ENCODE measurements at regions not wholly inside any gene's neighbourhood (a gene's known extent, or its start where the extent isn't known, plus 50 kb on each side); places are given as distances from the start of the nearest gene placed in this dataset.

DNA sequence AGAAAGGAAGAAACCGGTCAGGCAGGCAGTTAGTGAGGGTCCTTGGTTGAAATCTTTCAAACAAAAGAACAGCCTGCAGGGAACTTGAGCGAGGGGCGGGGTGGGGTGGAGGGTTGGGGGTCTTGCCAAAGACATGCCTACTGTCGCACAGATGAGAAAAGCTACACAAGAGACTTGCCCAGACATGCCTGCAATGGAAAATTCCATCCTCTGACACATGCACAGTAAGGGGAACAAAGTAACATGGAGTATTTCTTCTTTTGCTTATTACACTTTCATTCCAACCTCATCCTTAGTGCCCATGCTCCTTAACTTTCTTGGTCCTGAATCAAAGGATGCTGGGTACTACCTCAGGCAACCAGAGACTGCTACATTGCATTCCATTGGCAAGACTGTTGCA lies 1491.2 kb downstream of the STIM2 start:
- DNase-seq, result no peak

- no peak for DNase-seq
Measured at GRCh38 chr4:28354880-28355656, 1494.4 kb downstream of the STIM2 start.

GRCh38 chr4:28357990-28358389 lies 1497.3 kb downstream of the STIM2 start:
- no peak for DNase-seq

DNA sequence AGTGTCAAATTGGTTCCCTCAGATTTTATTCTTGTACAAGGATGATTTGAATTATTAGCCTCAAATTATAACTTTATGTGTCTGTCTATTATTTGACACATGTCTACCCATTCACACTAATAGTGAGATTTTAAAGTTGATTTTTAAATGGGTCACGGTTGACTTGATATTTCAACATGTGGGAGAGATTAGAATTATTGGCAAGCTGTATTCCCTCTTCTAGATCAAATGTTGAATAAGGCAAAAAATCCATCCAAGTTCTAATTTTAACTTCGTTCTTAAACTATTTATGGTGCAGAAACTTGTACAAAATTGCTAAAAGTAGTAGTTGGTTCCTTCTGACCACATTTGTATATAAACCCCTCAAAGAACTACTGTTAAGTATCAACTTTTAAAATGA lies 1498.0 kb downstream of the STIM2 start:
- DNase-seq, result no peak

- DNase-seq, result no peak
Measured at GRCh38 chr4:28360681-28361080, 1500.0 kb downstream of the STIM2 start.

GRCh38 chr4:28362169-28362568 lies 1501.5 kb downstream of the STIM2 start:
- no peak for DNase-seq

DNA sequence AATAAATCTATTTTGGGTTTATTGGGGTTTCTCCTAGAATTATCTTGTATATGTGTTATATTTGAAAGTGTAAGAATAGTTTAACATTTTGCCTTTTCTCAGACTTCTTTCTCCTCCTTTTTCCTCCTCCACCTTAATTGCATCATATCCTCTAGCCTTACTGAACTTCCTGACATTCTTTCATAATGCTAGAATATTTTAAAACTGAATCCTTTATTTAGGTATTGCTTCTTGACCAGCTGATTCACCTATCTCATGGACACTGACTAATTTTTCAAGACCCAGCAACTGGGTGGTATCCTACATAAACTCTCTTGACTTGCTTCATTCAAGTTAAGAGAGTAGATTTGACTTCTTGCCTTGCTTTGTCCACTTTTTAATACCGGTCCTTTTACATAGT lies 1508.9 kb downstream of the STIM2 start:
- DNase-seq, result no peak

- DNase-seq, result no peak
Measured at GRCh38 chr4:28373191-28373590, 1512.5 kb downstream of the STIM2 start.

GRCh38 chr4:28373601-28374000 lies 1513.0 kb downstream of the STIM2 start:
- no peak for DNase-seq

GRCh38 chr4:28378109-28378830 lies 1517.6 kb downstream of the STIM2 start:
- no peak for DNase-seq

GRCh38 chr4:28385801-28386200 lies 1525.2 kb downstream of the STIM2 start:
- DNase-seq, result no peak

GRCh38 chr4:28386776-28387175 lies 1526.1 kb downstream of the STIM2 start:
- DNase-seq, result no peak

- DNase-seq, result no peak
Measured at GRCh38 chr4:28388471-28388870, 1527.8 kb downstream of the STIM2 start.

DNA sequence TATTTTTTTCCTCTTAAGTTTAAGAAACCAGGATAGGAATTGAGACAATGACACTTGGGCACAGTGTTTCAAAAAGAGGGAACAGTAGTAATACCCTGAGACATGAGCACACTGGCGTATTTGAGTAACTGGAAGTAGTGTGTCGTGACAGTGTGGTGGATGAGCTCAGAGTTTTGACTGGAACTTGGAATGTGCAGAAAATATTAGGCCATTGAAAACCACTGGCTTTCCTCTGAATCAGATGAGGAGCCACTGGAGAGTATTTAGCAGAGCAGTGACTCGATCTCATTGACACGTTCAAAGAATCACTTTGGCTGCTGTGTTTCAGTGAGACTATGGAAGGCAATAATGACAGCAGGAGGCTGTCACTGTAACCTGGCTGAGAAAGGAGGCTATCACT lies 1531.2 kb downstream of the STIM2 start:
- no peak for DNase-seq

GRCh38 chr4:28402751-28403150 lies 1542.1 kb downstream of the STIM2 start:
- no peak for DNase-seq

- DNase-seq, result no peak
Measured at GRCh38 chr4:28421221-28421620, 1560.6 kb downstream of the STIM2 start.

DNA sequence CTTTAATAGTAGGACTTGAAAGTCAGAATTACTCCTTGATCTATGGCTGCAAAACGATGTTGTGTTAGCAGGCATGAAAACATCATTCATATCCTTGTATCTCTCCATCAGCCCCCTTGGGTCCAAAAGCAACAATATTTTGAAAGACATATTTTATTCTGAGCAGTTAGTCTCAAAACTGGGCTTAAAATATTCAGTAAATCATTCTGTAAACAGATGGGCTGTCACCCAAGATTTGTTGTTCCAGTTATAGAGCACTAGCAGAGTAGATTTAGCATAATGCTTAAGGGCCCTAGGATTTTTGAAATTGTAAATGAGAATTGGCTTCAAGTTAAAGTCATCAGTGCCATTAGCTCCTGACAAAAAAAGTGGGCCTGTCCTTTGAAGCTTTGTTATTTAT lies 1565.6 kb downstream of the STIM2 start:
- DNase-seq, result no peak

- DNase-seq, result no peak
Measured at GRCh38 chr4:28427306-28428085, 1566.9 kb downstream of the STIM2 start.

DNA sequence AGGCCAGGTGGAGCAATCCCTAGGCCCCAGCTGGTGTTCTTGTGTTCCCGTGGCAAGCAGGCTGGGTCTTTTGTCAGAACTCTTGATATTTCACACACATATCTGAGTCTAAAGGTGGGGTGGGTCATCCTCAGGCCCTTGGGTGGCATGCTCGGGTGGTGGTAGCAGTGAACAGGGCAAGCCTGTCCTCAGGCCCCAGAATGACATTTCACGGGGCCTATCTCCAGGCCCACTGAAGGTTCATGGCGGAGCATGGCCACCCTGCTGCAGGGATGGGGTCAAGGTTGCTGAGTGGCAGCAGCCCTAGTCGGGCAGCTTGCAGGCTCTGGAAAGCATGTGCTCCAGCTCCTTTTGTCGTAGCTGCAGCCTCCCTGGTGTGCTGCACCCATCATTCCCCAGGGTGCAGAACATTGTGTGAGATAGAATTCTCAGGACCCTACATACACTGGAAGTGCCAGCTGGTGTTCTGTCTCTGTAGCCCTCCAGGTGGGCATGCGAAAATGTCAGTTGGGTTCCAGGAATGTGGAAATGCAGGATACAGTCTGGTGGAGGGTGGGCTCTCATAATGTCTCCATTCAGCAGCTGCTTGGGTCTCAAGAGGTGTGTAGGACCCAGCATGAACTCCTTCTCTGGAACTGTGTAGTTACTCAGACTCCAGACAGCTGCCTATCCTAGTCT lies 1571.8 kb downstream of the STIM2 start:
- DNase-seq, result no peak

- DNase-seq, result no peak
Measured at GRCh38 chr4:28435314-28435713, 1574.7 kb downstream of the STIM2 start.

- no peak for DNase-seq
Measured at GRCh38 chr4:28436191-28437080, 1575.8 kb downstream of the STIM2 start.

DNA sequence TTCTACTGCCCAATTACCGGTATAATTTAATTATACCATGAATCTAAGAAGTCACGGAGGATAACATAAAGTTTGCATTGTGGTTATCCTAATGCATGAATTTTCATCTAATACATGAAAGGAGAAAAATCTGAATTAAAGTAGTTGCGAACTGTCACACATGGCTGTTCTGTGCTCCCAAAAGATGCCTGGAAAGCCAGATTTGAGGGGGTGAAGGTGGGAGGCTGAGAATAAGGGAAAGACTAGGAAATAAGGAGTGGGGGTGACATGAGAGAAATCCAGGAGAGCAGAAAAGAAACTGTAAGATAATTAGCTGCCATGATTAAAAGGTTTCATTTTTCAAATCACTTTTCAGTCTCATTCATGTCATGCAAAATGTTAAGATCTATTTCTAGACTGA lies 1582.7 kb downstream of the STIM2 start:
- no peak for DNase-seq
